NCI-H748 treated with DMSO at 0.1 percent for 48 hours (cell line): ENCODE measurements at regions not wholly inside any gene's neighbourhood (a gene's known extent, or its start where the extent isn't known, plus 50 kb on each side); places are given as distances from the start of the nearest gene placed in this dataset.

Source experiments
- DNase-seq: peaks from one replicate; lab custom pipeline; 2025; lab: John Stamatoyannopoulos, UW

DNA sequence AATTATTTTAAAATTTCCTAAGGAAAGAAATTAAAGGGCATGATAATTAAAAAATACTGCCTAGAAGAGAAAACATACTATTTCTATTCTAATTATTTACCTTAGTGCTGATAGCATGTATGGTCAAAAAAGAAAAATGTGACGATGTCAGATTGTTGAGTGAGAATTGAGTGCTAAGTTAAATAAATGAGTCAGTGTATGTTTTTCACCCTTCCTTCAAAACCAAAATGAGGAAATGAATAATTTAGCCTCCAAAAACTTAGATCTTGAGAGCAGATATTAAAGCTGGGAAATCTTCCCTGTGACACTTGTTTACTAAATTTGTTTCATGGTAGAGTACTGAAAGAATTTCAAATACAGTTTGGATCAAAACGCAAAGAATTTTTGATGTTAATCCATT, 58.6 kb upstream of the NYAP2 start:
- DNase-seq: no peak

DNA sequence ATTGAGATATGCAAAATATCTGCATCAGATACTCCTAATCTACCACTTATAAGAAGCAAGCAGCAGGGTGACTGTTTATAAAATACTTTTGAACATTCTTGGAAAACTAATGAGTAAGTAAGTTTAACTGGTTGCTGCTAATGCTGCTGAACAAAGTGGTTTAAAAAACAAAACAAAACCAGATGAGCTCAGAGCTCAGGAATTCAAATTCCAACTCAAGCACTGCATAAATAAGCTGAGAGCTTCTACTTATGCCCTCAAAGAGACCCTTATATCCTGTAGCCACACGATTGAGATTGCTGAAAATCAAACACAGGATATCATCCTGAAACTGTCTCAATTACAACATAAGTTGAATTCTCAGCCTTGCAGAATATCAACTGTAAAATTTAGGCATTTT, 62.3 kb upstream of the NYAP2 start:
- DNase-seq: no peak

DNA sequence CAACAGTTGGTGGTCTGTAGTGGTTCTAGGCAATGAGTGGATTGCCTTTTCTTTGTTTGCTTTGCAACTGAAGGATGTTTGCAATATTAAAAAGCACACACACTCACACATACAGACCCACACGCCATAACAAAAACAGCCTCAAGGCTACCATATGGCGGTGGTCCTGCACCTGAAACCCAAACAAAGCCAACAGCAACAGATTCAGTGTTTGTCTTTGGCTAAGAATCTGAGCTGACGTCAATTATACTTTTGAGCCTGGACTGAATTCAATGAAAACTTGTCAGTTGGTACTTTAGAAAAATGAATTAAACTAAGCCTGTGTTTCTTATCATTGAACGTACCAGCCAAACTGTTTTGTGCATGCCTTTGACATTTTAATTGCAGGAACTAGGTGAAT, 65.0 kb upstream of the NYAP2 start:
- peak; percentile 96 for DNase-seq

DNA sequence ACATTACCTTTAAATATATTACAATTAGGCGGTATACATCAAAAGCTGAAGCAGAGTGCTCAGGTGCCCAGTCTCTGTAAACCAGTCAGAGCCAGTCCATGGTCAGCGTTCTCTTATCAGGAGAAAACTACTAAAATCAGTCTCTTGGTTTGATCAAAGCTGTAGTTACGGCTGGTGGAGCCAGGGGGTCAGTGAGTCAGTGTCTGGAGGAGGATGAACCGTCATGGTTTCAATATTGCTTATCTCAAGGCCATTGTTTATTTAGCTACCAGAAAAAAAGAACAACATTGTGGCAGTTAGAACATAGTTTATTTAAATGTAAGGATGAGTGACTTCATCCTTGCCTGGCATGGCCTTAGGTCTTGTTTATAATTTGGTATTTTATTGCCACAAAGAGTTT, 71.3 kb upstream of the NYAP2 start:
- no peak for DNase-seq

DNA sequence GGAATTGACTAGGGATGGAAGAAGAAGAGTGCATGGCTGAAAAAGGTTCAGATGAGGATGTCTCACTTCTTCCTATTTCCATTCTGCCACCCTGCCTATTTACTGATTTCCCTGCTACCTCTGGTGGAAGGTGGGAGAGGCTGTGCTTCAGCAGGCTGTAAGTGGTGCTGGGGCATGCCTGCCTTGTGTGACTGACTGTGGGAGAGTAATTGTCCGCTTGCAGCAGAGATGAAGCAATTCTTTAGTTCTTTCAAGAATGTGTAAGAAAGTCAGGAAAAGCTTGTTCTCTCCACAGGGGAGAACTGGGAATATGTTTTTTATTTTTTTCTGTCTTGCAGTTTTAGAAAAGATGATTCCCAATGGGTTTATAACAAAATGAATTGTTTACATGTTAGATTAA, 72.5 kb upstream of the NYAP2 start:
- no peak for DNase-seq

DNA sequence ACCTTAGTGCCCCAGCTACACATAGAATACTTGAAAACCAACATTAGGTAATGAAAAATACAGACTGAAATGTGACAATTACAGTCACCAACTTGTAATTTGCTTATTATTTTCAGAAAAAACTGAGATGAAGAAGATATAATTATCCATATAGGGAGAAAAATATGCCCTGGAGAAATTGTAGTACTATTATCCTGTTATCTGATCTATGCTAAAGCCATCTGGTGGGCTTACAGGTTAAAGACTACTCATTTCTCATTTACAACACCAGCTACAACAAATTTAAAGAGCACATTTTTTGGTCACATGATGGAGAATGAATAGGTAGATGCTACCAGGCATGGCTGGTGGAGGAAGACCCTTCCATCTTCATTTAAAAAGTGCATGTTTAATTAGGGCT, 79.6 kb upstream of the NYAP2 start:
- DNase-seq: no peak

DNA sequence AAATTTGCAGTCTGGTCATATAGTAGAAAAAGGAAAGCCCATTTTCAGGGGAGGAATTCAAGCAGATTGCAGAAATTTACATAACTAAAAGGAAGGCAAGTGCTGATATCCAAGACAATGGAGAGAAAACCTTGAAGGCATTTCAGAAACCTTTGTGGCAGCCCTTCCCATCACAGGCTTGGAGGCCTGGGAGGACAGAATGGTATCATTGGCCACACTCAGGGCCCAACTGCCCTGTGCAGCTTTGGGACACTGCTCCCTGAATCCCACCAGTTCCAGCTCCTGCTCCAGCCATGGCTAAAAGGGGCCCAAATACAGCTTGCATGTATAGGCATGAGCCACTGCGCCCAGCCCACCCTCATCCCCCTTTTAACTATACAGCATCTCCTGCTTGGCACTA, 81.1 kb upstream of the NYAP2 start:
- DNase-seq: no peak

DNA sequence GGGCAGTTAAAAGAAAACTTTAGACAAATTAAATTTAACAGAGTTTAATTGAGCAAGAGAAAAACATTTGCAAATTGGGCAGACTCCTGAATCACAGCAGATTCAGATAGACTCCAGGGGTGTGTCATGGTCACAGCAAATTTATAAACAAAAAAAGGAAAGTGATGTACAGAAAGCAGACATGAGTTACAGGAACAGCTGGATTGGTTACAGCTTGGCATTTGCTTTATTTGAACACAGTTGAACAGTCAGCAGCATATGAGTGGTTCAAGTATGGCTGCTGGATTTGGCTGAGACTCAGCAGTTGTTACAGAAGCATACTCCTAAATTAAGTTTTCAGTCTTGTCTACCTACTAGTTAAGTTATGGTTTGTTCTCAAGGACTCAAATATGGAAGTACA, 82.3 kb upstream of the NYAP2 start:
- no peak for DNase-seq

DNA sequence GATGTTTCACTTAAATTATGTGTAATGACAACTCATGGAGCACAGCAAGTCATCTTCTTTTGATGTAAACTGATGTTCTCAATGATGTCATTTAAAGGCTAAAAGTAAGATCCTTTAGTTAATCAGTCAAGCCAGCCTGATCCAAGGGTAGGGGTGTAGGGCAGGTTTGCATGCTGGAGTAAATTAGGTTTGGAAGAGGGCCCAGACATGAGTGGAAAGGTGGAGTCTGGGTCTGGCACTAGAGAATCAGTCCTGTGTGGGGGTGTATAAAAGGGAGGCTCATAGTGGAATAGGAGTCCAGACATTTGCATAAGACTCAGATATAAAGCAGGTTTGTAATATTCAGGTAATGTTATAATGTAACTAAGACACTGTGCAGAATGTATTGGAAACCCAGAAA, 88.8 kb upstream of the NYAP2 start:
- DNase-seq: no peak

DNA sequence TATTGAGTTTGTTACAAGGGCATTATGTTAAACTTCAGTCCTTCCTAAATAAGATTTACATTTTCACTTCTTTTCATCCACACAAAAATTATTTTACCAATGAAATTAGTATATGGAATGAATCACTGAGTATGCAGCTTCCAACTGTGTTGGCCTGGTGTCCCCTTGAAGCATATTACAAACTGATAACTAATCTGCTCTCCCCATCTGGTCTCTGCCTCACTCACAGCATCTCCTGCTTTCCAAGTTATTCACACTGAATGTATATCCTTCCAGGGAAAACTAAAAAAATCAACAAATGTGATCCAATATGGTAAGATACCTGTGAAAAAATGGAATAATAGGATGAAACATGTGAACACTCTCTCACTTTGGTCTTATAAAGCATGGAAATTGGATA, 90.0 kb upstream of the NYAP2 start:
- DNase-seq: peak; percentile 90

DNA sequence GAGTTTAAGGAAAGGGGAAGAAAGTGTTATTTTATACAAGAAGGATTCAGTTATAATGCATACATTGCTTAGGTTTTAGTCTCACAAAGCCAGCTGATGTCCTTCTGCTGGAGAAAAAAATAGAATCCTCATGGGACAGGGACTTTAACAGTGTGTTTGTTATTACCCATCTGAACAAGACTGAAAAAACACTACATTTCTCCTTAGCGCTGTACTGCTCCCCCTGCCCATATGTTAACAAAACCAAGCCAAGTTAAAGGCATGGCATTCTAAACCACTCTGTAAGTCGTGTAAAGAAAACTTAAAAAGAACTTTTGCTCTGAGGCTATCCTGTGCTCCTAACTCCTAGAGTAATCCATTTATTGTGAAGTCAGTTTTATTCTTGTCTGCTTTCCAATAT, 102.6 kb upstream of the NYAP2 start:
- no peak for DNase-seq

DNA sequence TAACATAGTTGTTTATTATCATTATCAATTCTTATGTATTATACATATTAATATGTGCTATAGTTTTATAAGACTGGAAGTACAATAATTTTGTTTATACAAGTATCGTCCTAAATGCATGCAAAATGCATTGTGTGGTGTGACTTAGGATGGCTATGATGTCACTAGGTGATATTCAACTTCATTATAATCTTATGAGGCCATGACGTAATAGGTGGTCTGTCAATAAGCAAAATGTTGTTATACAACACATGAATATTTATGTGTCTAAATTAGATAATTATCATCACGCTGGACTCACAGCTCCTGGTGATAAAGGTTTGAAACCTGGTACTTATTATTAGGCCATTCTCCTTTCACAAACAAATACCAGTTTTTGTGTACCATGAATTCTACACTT, 104.4 kb upstream of the NYAP2 start:
- no peak for DNase-seq

DNA sequence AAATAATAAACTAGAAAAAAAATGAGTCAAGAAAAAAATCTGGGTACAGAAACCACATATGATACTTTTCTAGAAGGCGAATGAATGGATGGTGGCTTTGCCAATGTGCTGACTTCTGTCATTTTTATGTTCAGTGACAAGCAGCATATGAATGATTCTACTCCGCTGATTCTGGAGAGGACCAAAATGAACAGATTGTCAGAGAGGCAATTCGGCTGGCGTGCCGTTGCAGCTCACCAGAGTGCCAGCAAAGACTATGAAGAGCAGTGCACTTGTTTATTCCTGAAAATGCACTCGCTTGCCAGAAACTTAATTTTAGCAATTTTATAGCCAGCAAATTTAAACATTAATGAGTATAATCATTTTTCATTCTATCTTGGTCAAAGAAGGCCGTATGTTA, 105.9 kb upstream of the NYAP2 start:
- no peak for DNase-seq

DNA sequence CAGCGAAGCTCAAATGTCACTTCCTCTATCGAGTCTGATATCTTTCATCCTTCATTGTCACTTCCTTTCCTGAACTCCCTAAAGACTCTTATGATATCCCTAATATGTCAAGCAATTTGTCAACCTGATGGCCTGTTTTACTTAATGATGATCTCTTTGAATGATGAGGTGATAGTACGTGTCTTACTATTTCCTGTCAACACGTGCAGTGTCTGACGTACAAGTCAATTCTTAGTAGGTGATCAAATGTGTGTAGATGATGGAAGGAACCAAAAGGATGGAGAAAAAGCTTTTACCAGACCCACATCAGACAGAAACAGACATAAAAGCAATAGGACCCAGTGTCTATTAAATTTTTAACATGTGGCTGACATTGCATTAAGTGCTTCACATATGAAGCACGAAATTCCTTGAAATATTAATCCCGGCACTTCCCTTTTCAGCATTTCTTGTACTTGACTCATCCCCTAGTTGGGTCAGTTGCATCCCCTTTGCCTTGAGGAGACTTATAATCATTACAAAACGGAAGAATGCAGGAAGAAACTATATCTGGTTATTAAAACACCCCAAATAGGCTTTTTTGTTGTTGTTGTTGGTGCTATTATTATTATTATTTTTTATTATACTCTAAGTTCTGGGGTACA, 108.6 kb upstream of the NYAP2 start:
- DNase-seq: no peak

DNA sequence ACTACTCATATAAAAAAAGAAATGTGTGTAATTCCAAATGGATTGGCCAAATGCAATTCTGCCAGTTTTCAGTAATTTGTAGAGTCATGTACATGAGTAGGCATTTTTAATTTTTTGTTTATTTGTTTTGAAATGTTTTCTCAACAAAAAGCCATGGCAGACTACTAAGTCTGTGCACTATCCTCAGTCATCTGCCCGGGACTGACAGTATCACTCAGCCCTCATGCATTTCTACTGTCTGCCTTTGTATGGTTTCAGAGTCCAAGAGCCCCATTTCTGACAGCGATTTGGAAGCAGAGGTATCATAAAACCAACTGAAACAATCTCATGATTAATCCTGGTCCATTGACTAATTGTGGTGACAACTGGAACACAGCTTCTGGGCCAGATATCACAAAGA, 109.9 kb upstream of the NYAP2 start:
- DNase-seq: no peak

DNA sequence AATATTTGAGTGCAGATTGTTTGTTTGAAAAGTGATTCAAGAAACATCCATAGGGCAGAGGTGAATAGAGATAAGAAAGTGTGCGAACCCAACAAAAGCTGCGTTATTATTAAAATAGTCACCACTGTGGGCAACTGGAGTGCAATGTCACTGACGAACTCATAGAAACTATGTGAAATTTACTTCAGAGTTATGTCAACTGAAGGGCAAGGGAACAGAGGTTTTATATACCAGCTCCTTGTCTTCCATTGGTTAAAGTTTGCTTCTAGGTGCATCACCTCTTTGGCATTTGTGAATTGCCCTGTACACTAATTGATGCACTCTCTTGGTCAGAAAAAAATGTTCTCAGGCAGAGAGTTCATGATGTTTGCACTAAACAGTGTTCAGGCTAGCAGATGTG, 110.5 kb upstream of the NYAP2 start:
- no peak for DNase-seq

DNA sequence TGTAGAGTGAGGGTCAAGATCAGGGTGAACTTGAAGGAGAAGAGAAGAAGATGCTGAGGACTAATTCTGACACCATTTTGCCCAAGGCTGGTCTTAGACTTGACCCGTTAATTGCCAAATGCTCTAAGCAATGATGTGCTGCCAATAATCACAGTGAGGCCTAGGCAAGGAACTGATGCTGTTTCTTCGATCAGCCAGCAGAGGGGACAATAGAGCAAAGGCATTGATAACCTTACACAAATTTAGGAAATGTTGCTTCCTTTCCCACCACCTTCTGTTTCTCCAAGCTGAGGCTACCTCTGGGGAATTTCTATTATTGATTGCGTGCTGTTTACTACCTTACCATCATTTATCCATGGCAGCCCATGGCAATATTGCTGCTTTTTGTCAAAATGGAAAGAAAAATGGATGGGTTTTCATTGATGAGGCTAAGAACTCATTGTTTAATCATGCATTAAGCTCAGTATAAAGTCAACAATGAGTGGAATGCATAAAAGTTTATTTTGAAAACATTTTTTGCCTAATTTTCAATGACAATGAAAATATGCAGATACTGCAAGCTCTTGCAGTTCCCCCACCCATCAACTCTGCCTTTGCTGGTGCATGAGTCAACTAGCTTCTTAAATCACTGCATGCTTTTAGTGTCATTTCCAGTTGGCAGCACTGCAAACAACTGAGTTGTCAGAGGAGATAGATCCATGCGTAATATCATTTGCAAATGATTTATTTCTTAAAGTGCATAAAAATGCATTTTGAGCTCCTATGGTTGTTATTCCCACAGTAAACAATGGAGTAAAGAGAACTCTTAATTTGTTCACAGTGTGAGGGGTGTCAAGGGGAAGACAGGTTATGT, 116.4 kb upstream of the NYAP2 start:
- peak; percentile 67 for DNase-seq

DNA sequence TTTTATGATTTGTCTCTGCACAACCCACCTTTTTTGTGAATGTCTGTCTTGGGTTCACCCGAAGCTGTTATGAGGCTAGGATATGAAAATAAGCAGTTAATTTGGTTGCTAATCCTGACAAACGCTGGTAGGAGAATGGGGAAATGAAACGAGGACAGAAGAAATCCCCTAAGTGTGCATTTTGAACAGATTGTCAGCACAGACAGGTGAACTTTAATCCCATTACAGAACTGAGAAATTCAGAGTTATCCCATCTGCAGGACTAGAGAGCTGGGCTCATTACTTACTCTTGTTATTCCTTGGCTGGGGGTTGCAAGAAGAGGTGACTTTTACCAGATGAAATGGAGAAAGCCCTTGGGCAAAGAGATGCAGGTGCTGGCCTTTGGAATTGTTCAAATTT, 123.3 kb upstream of the NYAP2 start:
- DNase-seq: no peak

DNA sequence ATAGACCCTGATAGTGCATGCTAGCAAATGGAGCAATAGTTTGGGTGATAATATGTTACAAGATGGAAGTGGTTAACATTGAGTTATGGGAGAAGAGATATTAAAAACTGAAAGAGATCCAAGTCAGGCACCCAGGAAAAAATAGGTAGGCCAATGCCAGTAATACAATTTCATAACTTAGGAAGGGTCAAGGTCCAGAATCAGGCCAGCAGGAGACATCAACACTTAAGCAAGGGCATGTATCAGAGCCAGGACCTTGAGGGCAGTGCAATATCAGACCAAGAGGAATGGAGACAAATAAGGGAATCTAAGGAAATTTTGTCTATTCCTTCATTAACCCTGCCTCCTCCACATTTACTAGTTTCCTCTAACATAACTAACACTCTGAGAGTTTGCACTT, 124.1 kb upstream of the NYAP2 start:
- no peak for DNase-seq

DNA sequence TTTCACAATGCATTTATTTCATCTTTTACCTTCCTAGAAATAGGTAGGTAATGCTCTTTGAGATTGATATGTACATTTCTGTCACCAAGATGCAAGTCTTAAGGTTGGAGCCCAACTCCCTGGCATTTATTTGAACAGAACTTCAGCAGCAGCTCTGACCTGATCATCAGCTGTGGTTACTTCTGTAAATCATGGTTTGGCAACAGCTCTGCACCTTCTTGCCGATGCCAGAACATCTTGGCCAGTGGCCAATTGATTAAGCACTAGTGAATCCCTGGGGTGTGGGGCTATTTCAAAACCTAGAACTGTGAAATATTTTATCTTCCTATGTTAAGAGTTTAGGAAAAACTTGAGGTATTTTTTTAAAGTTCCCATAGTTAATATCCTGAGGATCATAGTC, 124.8 kb upstream of the NYAP2 start:
- no peak for DNase-seq

DNA sequence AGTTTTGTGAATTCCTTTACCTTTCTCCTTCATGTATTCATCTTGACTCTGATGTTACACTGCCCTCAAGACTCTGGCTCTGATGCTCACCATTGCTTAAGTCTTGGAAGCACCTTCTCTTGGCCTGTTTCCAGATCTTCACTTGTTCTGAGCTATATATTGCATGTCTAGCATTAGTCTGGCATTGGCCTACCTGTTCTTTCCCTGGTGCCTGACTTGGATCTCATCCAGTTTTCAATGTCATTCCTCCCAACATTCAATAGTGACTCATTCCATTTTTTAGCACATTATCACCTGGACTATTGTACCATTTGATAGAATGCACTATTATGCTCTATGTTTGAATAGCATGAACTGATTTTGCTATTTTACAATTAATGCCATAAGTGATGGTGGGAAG, 127.3 kb upstream of the NYAP2 start:
- no peak for DNase-seq

DNA sequence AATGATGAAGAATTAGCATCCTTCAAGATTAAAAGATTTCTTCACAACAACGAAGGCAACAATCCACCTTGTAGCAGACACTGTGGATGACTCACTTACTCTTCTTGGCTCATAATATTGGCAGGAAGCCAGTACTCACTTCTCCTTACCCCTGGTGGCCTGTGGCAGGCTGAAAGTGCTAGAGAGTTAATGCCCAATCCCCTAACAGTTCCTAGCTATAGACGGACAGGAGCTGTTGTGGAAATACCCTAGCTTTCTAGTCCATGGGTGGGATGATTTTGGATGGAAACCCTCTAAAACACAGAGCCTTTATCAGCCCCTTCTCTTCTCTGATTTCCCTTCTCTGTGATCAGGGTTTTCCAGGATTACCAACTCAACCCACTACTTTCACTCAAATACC, 128.6 kb upstream of the NYAP2 start:
- DNase-seq: peak; percentile 48

DNA sequence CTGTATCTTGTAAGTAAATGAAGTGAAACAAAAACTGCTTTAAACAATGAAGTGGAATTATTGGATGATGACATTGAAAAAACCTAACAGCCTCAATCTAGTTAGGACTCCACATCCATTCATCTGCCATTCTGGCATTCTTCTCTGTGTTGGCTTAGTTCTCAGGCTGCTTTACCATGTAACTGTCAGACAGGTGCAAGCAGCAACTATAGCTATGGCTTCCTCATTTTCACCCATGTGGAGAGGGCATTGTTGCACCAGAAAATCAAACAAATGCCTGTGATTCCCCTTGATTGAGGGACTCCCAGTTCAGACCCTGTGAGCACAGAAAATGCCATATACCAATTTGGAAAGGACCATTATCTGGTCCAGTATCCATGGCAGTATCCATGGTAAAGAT, 129.5 kb upstream of the NYAP2 start:
- peak; percentile 21 for DNase-seq

DNA sequence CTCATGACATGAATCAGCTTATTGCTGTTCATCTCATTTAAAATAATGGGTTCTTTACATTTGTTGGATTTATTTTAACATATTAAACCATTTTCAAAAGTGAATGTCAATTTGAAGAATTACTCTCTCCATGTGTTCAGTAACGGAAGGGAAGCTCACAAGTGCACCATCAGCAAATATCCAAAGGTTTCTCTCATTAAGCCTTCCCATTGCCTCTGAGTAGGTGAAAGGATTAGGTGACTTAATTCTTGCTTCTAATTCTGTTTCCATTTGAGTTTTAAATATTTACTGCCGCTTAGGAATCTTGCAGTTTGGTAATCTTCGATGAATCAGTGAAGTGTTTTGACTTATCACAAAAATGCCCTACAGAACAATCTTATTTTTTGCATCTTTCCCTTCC, 145.1 kb upstream of the NYAP2 start:
- DNase-seq: no peak
